D341Med (cell line): ENCODE measurements at regions not wholly inside any gene's neighbourhood (a gene's known extent, or its start where the extent isn't known, plus 50 kb on each side); places are given as distances from the start of the nearest gene placed in this dataset.

Experiments
- DNase-seq: peaks from one replicate; pipeline ENCODE4 v3.0.0; 2012; ENCODE audit warnings: low spot score

GRCh38 chr1:105830571-105831146, 1225.8 kb upstream of the PRMT6 start:
- DNase-seq, result no peak

- no peak for DNase-seq
Observed at GRCh38 chr1:105838071-105838470, 1218.4 kb upstream of the PRMT6 start.

- no peak for DNase-seq
Observed at GRCh38 chr1:105865546-105865945, 1190.9 kb upstream of the PRMT6 start.

GRCh38 chr1:105872817-105873216, 1183.7 kb upstream of the PRMT6 start:
- no peak for DNase-seq

GRCh38 chr1:105874621-105875020, 1181.9 kb upstream of the PRMT6 start:
- DNase-seq, result no peak

GRCh38 chr1:105886309-105886708, 1170.2 kb upstream of the PRMT6 start:
- no peak for DNase-seq

GRCh38 chr1:105891308-105891707, 1165.2 kb upstream of the PRMT6 start:
- no peak for DNase-seq

- DNase-seq, result no peak
Observed at GRCh38 chr1:105894006-105894405, 1162.5 kb upstream of the PRMT6 start.

GRCh38 chr1:105909811-105910210, 1146.7 kb upstream of the PRMT6 start:
- DNase-seq, result no peak

- DNase-seq, result no peak
Observed at GRCh38 chr1:105914403-105914802, 1142.1 kb upstream of the PRMT6 start.

GRCh38 chr1:105934806-105935205, 1121.7 kb upstream of the PRMT6 start:
- no peak for DNase-seq

- DNase-seq, result no peak
Observed at GRCh38 chr1:105964879-105965278, 1091.6 kb upstream of the PRMT6 start.

- DNase-seq, result no peak
Observed at GRCh38 chr1:105997516-105997915, 1059.0 kb upstream of the PRMT6 start.

- DNase-seq, result no peak
Observed at GRCh38 chr1:106022312-106022902, 1034.1 kb upstream of the PRMT6 start.

GRCh38 chr1:106027871-106028270, 1028.6 kb upstream of the PRMT6 start:
- DNase-seq, result no peak

- DNase-seq, result no peak
Observed at GRCh38 chr1:106037526-106037925, 1018.9 kb upstream of the PRMT6 start.

GRCh38 chr1:106038260-106038659, 1018.2 kb upstream of the PRMT6 start:
- DNase-seq, result no peak

- no peak for DNase-seq
Observed at GRCh38 chr1:106043971-106044370, 1012.5 kb upstream of the PRMT6 start.

GRCh38 chr1:106047210-106047609, 1009.3 kb upstream of the PRMT6 start:
- no peak for DNase-seq

- no peak for DNase-seq
Observed at GRCh38 chr1:106049595-106049994, 1006.9 kb upstream of the PRMT6 start.

- DNase-seq, result no peak
Observed at GRCh38 chr1:106055855-106056254, 1000.6 kb upstream of the PRMT6 start.

GRCh38 chr1:106061586-106062495, 994.6 kb upstream of the PRMT6 start:
- DNase-seq, result no peak

- DNase-seq, result no peak
Observed at GRCh38 chr1:106063510-106063909, 993.0 kb upstream of the PRMT6 start.
